Peyer's patch (tissue), 4 donors: ENCODE measurements at regions not wholly inside any gene's neighbourhood (a gene's known extent, or its start where the extent isn't known, plus 50 kb on each side); places are given as distances from the start of the nearest gene placed in this dataset.

Experiments used
- CTCF ChIP-seq, 6 experiments: fragments of 450-650 bp in 4 of 6; fragments of 200-600 bp in 2 of 6; sonication (generic) in 1 of 6; IDR thresholded peaks; one replicate each; pipeline ENCODE4 v1.5.1; 2017 to 2019; ENCODE audit warnings: antibody characterized with exemption in 6 of 6, mild to moderate bottlenecking in 3 of 6, moderate library complexity in 1 of 6
- POLR2A ChIP-seq, 2 donors: fragments of 450-650 bp; IDR thresholded peaks; one replicate each; pipeline ENCODE4 v1.5.1; 2017; ENCODE audit warnings: antibody characterized with exemption in 2 of 2, mild to moderate bottlenecking in 2 of 2, moderate library complexity in 2 of 2

- TF ChIP-seq CTCF (IDR thresholded peaks at IDR 0.05) (no peak), POLR2A (IDR thresholded peaks at IDR 0.05) (no peak)
Observed at GRCh38 chr6:95802978-95803377, 212.8 kb upstream of the FUT9 start.
